NCI-H345 (cell line): ENCODE measurements at regions not wholly inside any gene's neighbourhood (a gene's known extent, or its start where the extent isn't known, plus 50 kb on each side); places are given as distances from the start of the nearest gene placed in this dataset.

ENCODE experiments used
- DNase-seq: peaks from one replicate; lab custom pipeline; 2025; lab: John Stamatoyannopoulos, UW

GRCh38 chr19:27753622-27754021 lies 1459.3 kb downstream of the UQCRFS1 start:
- no peak for DNase-seq

- no peak for DNase-seq
Observed at GRCh38 chr19:27752530-27753184, 1460.3 kb downstream of the UQCRFS1 start.

GRCh38 chr19:27751044-27751391 lies 1461.9 kb downstream of the UQCRFS1 start:
- DNase-seq: no peak

- no peak for DNase-seq
Observed at GRCh38 chr19:27750391-27751043, 1462.4 kb downstream of the UQCRFS1 start.

- no peak for DNase-seq
Observed at GRCh38 chr19:27748551-27749152, 1464.3 kb downstream of the UQCRFS1 start.

GRCh38 chr19:27746691-27747380 lies 1466.1 kb downstream of the UQCRFS1 start:
- DNase-seq: no peak

GRCh38 chr19:27745978-27746542 lies 1466.9 kb downstream of the UQCRFS1 start:
- no peak for DNase-seq

GRCh38 chr19:27744926-27745768 lies 1467.8 kb downstream of the UQCRFS1 start:
- DNase-seq: no peak

- DNase-seq: no peak
Observed at GRCh38 chr19:27742041-27742440, 1470.9 kb downstream of the UQCRFS1 start.

GRCh38 chr19:27741236-27741635 lies 1471.7 kb downstream of the UQCRFS1 start:
- no peak for DNase-seq

GRCh38 chr19:27740396-27740795 lies 1472.6 kb downstream of the UQCRFS1 start:
- DNase-seq: no peak

- no peak for DNase-seq
Observed at GRCh38 chr19:27738569-27739193, 1474.3 kb downstream of the UQCRFS1 start.

GRCh38 chr19:27736225-27736624 lies 1476.7 kb downstream of the UQCRFS1 start:
- no peak for DNase-seq

GRCh38 chr19:27735314-27735713 lies 1477.6 kb downstream of the UQCRFS1 start:
- DNase-seq: no peak

- no peak for DNase-seq
Observed at GRCh38 chr19:27734496-27735220, 1478.3 kb downstream of the UQCRFS1 start.

GRCh38 chr19:27733551-27734266 lies 1479.2 kb downstream of the UQCRFS1 start:
- no peak for DNase-seq

GRCh38 chr19:27729332-27729731 lies 1483.6 kb downstream of the UQCRFS1 start:
- DNase-seq: no peak

- no peak for DNase-seq
Observed at GRCh38 chr19:27722625-27723024, 1490.3 kb downstream of the UQCRFS1 start.

- no peak for DNase-seq
Observed at GRCh38 chr19:27720155-27720554, 1492.8 kb downstream of the UQCRFS1 start.

- DNase-seq: no peak
Observed at GRCh38 chr19:27719034-27719433, 1493.9 kb downstream of the UQCRFS1 start.
